Activated CD8-positive, alpha-beta memory T cell treated with anti-CD3 and anti-CD28 coated beads for 48 hours (primary cell): ENCODE measurements at regions not wholly inside any gene's neighbourhood (a gene's known extent, or its start where the extent isn't known, plus 50 kb on each side); places are given as distances from the start of the nearest gene placed in this dataset.
"Not testable (repeated sequence)": the region's sequence is repeated elsewhere in the genome, so short reads cannot be mapped to it uniquely, and the experiment has no call there.

Experiments used
- DNase-seq, 3 experiments: peaks; one replicate each; pipeline ENCODE4 v3.0.0-alpha.2; 2020; ENCODE audit warnings: low read depth in 2 of 3, low spot score in 2 of 3

DNA sequence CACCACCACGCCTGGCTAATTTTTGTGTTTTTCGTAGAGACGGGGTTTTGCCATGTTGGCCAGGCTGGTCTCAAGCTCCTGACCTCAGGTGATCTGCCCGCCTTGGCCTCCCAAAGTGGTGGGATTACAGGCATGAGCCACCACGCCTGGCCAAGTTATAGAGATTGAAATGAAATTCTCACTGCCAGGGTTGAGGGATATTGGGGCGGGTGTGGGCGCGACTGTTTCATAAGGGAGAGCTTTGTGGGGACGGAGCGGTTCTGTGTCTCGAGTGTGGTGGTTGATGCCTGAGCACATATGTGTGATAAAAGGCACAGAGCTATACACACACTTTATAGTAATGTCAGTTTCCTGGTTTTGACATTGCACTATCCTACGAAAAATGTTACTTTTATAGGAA is 361.0 kb upstream of the HS6ST1 start:
- not testable (repeated sequence) for DNase-seq

DNA sequence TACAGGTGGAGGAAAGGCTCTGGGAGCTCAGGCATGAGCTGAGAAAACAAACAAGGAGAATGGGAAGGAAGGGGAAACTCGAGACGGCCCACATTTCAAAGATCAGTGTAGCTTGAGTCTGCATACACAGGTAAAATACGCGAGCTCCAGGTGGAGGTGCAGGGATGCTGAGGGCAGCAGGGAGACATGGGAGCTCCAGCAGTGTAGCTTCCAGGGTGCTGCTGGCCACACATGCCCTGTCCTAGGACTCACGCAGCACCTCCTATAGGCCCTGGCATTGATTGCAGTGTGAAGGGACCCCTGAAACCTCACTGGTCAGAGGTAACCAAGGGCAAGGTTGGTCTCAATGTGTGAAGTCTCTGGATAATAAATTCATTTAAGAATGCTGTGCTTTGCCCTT is 362.8 kb upstream of the HS6ST1 start:
- no peak for DNase-seq

DNA sequence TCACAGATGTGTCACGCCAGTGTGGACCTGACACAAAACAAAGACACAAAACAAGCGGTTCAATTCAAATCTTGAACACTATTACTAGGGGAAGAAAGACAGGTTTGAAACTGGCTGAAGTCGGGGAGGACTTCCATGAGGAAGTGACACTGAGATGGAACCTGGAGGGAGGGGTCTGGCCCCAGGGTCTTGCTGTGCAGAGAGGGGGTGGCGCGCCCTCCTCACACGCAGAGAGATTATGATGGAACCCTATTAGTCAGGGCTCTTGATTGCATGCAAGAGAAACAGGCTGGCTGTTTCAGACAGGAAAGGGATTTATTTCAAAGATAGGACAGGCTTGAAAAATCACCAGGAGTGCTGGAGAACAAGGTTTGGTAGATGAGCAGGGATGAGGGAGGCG is 363.6 kb upstream of the HS6ST1 start:
- DNase-seq = no peak

- no peak for DNase-seq
These were observed 364.1 kb upstream of the HS6ST1 start for GRCh38 chr2:128682729-128683284.

- no peak for DNase-seq
These were observed 365.9 kb upstream of the HS6ST1 start for GRCh38 chr2:128684523-128684922.

GRCh38 chr2:128685841-128686496 is 367.3 kb upstream of the HS6ST1 start:
- DNase-seq = no peak

DNA sequence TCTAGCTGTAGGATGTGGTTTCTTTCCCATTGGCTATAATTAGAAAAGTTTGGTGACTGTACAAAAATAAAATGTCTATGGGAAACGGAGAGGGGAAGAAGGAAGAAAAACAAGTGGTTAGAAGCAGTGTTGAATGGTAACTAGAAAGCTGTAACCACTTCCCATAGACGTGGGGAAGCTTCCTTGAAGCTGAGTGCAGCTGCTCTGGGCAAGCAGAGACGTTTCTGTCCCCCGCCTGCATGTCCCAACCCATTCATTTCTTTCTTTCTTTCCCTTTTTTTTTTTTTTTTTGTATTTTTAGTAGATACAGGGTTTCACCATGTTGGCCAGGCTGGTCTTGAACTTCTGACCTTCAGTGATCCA is 367.8 kb upstream of the HS6ST1 start:
- DNase-seq = no peak

DNA sequence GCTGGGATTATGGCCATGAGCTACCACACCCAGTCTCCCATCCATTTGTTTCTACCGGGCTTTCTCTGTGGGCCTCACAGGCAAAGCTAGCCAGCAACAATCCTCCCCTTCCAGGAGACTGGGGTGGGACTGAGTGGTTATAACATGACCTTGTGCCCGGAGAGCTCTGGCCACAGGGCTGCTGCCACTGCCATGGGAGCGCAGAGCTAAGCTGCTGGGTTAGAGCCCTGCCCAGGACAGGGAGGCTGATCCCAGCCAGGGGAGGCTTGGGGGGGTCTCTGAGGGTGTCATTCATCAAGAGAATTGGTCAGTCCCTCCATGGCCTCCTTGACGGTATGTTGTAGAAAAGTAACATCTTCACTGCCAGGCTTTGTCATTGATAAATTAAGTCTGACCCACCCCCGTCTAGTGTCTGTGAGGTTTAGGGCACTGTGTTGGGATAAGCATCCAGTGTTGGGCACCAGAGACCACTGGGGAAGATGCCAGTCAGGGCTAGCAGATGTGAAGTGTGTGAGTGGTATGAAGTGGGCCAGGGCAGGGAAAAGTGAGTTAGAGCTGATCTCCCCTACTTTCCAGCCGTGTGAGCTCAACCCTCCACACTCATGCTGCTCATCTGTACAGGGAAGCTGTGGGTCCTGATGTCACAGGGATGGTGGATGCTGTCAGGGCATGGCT is 368.4 kb upstream of the HS6ST1 start:
- DNase-seq = no peak

DNA sequence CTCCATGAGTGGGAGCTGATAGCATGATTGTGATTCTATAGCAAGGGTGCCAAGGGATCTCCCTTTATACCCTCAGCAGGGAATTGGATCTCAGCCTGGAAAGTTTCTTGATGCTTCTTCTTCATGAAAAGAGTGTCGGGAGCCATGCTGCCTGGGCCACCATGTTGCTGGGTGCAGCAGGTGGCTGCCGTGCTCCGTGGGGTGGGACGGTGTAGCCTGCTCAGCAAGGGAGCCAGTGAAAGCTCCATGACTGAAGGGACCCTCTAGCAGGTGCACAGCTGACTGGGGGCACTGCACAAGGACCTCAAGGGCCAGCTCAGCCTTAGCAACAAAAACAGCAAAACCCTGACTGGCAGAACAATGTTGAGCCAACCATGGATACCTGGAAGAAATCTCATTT is 368.9 kb upstream of the HS6ST1 start:
- DNase-seq = no peak

- DNase-seq = no peak
These were observed 371.3 kb upstream of the HS6ST1 start for GRCh38 chr2:128689971-128690370.

- no peak for DNase-seq
These were observed 371.8 kb upstream of the HS6ST1 start for GRCh38 chr2:128690431-128690830.

GRCh38 chr2:128690869-128691268 is 372.2 kb upstream of the HS6ST1 start:
- DNase-seq = no peak

- DNase-seq = no peak
These were observed 372.9 kb upstream of the HS6ST1 start for GRCh38 chr2:128691526-128691925.

DNA sequence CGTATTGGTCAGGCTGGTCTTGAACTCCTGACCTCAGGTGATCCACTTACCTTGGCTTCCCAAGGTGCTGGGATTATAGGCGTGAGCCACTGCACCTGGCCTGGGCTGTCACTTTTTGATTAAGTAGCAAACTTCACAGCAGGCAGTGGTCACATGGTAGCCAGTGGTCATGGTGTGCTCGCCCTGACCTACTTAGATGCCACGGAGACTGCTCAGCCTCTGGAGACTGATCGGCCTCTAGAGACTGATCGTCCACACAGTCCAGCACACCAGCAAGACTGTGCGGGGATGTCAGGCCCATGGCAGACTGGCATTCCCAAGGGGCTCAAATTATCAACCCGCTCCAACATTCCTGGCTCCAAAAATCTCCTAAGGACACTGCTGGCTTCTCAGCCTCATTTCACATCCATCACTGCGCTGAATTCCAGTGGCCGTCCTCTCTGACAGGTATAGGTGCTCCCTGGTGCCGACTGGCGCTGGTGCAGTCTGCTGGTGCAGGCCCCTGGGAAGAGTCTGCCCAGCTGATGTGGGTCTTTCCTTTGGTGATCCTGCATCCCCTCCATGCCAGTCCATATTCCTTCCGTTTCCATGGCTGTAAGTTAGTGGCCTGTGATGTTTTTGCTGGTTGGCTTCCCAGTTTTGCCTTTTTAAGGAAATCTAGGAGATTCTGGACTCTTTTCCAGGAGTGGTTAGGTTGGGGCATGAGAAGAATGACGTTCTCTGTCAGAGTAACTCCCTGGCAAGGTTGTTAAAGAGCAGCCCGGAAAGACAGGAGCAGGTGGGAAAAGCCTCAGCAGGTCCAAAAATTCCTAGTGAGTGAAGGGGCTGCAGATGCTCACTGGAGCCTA is 374.5 kb upstream of the HS6ST1 start:
- DNase-seq = no peak

DNA sequence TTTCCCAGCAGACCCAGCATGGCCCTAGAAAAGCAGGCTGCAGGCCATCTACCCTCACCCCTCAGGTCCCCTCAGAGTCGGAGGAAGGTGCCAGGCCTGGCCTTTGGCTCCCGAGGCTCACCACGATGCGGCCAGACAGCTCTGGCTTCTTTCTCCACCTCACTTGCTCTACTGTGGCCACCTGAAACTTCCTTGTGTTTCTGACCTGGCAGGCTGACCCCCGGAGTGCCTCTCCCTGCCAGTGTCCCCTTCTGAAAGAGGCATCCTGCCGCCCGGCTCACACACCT is 375.0 kb upstream of the HS6ST1 start:
- no peak for DNase-seq

GRCh38 chr2:128695646-128696220 is 377.1 kb upstream of the HS6ST1 start:
- no peak for DNase-seq

DNA sequence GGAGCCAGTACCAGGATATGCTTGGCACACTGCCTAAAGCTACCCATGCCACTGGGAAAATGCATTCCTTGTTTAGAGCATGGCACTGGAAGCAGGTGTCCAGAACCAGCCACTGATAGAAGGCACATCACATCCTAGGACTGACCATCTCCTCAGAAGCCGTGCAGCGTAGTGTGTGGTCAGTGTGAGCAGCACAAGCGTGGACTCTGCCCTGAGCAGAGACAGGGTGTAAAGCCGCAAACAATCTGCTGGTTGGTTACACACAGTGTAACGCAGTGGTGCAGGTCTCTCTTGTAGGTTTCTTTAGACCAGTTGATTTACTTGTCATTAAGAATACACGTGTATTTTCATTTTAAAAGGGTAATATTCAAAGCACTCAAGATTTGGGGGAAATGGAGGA is 377.8 kb upstream of the HS6ST1 start:
- no peak for DNase-seq

GRCh38 chr2:128701418-128701817 is 382.8 kb upstream of the HS6ST1 start:
- no peak for DNase-seq

- DNase-seq = no peak
These were observed 383.9 kb upstream of the HS6ST1 start for GRCh38 chr2:128702616-128703015.

DNA sequence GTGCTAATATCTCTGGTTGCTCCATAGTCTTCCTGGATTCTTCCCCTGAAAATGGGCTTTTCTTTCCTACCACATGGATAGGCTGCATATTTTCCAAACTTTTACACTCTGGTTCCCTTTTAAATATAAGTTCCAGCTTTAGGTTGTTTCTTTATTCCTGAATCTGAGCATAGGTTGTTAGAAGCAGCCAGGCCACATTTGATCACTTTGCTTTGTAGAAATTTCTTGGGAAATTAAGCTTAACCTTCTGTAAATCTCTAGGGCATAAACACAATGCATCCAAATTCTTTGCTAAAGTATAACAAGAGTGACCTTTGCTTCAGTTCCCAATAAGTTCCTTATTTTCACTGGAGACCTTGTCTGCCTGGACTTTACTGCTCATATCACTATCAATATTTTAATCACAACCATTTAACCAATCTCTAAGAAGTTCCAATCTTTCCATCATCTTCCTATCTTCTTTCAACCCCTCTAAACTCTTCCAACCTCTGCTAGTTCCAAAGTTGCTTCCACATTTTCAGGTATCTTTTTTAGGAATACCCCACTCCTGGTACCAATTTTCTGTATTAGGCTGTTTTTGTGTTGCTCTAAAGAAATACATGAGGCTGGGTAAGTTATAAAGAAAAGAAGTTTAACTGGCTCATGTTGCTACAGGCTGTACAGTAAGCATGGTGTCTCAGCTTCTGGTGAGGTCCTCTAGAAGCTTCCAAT is 389.6 kb upstream of the HS6ST1 start:
- no peak for DNase-seq

DNA sequence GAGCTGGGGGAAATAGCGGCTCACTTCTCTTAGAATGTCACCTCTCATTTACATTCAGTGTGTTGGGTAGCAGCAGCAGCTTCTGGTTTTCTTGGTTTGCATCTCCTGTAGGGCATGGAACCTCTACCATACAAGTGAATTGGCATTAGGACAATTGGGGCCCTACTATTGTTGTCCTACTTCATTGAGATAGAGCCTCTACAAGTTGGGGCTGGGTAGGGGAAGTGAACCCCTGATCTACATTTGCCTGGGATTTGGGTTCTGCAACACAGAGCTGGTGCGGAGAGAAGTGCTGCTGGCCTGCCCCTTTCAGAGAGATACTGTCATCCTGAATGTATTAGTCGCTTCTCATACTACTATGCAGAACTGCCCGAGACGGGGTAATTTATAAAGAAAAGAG is 391.6 kb upstream of the HS6ST1 start:
- DNase-seq = no peak
